ENCODE measurements at regions not wholly inside any gene's neighbourhood (a gene's known extent, or its start where the extent isn't known, plus 50 kb on each side); places are given as distances from the start of the nearest gene placed in this dataset.

- TF ChIP-seq CTCF (IDR thresholded peaks at IDR 0.05) (no peak), EP300 (IDR thresholded peaks at IDR 0.05) (no peak)
Measured at GRCh38 chr10:2165771-2166460, 428.6 kb upstream of the ADARB2 start.
